GM12873 (cell line): ENCODE measurements at regions not wholly inside any gene's neighbourhood (a gene's known extent, or its start where the extent isn't known, plus 50 kb on each side); places are given as distances from the start of the nearest gene placed in this dataset.

Experiments
- TF ChIP-seq, protein P1 (sequence below): IDR thresholded peaks from 2 replicates; pipeline ENCODE4 v1.5.1; 2012; ENCODE audit warnings: low read depth, mild to moderate bottlenecking, moderate library complexity, low read length, control low read depth; ENCODE audit not compliant: insufficient read depth; ENCODE audit errors: missing control alignments

DNA sequence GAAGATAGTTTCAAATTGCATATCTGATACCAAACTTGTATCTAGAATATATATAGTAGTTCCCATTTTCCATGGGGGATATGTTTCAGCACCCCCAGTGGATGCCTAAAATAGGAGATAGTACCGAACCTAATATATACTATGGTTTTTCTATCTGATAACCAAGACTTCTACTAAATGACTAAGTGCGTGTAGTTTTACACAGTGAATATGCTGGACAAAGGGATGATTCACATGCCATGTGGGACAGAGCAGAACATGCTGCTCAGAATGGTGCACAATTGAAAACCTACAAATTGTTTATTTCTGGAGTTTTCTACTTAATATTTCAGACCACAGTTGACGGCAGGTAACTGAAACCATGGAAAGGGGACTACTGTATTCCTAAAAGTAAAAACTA is 73.4 kb upstream of the TP63 start:
- TF ChIP-seq, protein P1, sequence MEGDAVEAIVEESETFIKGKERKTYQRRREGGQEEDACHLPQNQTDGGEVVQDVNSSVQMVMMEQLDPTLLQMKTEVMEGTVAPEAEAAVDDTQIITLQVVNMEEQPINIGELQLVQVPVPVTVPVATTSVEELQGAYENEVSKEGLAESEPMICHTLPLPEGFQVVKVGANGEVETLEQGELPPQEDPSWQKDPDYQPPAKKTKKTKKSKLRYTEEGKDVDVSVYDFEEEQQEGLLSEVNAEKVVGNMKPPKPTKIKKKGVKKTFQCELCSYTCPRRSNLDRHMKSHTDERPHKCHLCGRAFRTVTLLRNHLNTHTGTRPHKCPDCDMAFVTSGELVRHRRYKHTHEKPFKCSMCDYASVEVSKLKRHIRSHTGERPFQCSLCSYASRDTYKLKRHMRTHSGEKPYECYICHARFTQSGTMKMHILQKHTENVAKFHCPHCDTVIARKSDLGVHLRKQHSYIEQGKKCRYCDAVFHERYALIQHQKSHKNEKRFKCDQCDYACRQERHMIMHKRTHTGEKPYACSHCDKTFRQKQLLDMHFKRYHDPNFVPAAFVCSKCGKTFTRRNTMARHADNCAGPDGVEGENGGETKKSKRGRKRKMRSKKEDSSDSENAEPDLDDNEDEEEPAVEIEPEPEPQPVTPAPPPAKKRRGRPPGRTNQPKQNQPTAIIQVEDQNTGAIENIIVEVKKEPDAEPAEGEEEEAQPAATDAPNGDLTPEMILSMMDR = no peak

- TF ChIP-seq, protein P1 = no peak
Observed at GRCh38 chr3:189561256-189561655, 69.9 kb upstream of the TP63 start.

DNA sequence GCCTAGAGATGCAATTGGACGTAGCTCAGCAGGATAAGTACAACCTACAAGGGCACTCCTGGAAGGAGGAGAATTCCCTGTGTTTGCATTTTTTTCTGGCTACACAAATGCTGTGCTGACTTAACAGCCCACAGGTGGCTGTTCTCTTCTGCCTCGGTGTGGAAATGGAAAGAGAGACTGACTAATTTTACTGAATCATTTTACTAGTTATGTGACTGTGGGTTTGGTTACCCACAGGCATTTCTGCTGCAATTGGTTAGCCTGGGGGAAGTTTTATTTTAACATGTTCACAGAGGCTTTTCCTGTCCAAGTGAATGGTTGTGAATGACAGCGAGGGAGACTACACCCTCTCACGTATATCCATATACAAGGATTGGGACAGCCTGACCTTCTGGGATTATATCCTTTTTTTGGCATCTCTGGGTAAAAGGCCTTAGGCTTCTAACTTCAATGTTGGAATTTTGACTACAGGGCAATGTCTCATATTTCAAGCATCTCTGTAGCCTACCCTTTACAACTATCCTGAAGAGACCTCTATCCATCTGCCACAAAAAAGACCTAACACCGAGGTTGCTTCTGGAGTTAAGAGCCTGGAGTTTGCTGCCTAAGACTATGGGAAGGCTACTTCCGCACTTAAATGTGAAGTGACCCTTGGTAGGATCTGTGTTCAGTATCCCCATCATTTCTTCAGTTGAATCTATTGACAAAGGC is 67.2 kb upstream of the TP63 start:
- TF ChIP-seq, protein P1 = no peak

DNA sequence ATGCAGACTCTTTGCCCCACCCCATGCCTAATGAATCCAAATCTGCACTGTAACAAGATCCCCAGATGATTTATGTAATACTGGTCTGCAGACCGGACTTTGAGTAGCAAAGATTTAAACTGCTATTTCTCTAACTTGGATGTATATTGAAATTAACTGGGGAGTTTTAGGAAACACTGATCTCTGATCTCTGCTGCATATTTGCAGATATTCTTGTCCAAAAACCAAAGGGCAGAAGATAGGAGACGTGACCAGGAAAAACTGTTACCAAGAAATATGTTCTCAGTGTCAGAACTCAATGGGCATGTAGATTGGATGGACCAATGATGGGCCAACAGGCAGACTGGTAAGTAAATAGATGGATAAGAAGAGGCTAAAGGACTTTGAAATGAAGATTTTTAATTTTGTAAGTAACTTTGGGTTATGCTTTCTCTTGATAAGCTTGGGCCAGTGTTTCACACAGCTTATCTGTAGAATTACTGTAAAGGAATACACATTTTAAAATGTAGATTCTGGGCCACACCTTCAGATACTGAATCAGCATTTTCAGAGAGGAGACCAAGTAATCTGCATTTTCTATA is 64.5 kb upstream of the TP63 start:
- TF ChIP-seq, protein P1 = no peak

DNA sequence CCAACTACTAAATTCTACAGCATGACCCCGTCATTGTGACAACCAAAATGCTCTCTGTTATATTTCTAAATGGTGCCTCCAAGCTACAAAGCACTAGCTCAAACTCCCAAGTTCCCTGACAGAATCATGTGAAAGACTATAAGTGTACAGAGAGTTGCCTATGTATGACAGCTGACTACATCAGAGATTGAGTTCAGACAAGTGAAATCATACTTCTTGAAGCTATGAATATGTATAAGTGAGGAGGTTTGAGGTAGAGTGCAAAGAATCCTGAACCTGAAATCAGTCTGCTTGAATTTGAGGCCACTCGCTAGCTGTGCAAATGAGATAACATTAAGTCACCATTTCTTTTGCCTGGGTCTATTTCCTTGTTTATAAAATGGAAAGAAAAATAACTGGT is 63.9 kb upstream of the TP63 start:
- TF ChIP-seq, protein P1 = no peak

- TF ChIP-seq, protein P1 = no peak
Observed at GRCh38 chr3:189567766-189568420, 63.3 kb upstream of the TP63 start.

GRCh38 chr3:189568961-189569360 is 62.2 kb upstream of the TP63 start:
- TF ChIP-seq, protein P1 = no peak
